HG03457 (cell line): ENCODE measurements at regions not wholly inside any gene's neighbourhood (a gene's known extent, or its start where the extent isn't known, plus 50 kb on each side); places are given as distances from the start of the nearest gene placed in this dataset.
"Not testable (repeated sequence)": the region's sequence is repeated elsewhere in the genome, so short reads cannot be mapped to it uniquely, and the experiment has no call there.

ENCODE experiments used
- ATAC-seq: cut with Tn5 transposase; IDR thresholded peaks from one replicate; pipeline ENCODE4 v1.9.1; 2021; ENCODE audit warnings: moderate number of reproducible peaks; ENCODE audit not compliant: unreplicated experiment

GRCh38 chrY:21600170-21600569, 65.5 kb downstream of the RBMY1A1 start:
- ATAC-seq = no peak

DNA sequence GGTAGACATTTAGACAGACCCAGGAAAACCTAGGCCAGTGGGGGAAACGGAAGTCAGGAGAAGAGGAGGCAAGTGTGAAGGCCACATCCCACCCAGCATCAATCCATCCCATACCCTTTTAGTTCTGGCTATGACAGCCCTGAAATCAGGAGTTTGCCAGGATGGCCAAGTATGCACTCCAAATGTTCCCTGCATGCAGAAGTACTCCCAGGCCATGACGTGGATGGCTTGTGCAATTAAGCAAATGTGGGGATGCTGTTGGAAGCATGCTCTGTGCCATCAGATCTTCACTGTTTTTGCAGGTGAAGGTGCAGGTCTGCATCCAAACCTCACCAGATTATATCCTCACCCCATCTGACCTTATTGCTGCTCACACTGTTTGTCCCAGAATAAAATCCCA, 66.8 kb downstream of the RBMY1A1 start:
- ATAC-seq = no peak

DNA sequence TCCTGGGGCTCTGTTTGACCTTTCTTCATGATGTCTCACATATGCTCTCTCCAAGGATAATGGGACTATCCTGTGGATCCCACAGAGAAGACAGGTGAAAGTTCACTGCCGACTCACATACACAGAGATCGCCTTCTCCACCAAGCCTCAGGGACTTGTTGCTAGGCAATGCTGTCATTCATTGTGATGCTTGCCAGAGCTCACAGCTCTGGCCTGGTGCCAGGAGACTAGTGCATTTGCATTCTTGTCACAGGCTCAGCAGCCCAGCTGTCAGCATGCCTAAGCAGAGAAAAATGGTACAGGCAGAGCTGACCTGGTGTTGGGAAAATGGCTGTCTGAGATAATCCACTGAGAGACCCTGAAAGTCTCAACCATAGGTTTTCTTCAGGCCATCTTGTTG, 67.9 kb downstream of the RBMY1A1 start:
- no peak for ATAC-seq

GRCh38 chrY:21636137-21636536, 101.5 kb downstream of the RBMY1A1 start:
- no peak for ATAC-seq

- no peak for ATAC-seq
These were observed 115.8 kb downstream of the RBMY1A1 start for GRCh38 chrY:21650496-21650895.

- not testable (repeated sequence) for ATAC-seq
These were observed 124.4 kb downstream of the RBMY1A1 start for GRCh38 chrY:21659057-21659456.

- peak; percentile 83 for ATAC-seq
These were observed 144.9 kb downstream of the RBMY1A1 start for GRCh38 chrY:21679590-21679989.

GRCh38 chrY:21686369-21686768, 151.7 kb downstream of the RBMY1A1 start:
- ATAC-seq = not testable (repeated sequence)

DNA sequence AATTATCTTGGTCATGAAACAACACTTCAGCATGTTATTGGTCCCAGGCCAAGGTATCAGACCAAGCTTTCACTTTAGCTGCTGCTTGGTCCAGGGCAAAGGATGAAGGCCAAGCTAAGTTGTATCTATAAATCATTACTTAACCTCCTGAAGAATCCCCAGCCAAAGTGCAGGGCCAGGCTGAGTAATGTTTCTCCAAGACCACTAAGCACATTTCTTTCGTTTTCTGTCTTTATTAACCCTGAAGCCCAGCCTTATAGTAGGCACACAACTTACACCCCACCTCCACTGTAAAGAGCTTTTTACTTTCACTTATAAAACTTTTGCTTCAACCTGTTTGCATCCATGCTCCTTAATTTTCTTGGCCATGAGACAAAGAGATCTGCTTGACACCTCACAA, 167.3 kb downstream of the RBMY1A1 start:
- ATAC-seq = not testable (repeated sequence)

DNA sequence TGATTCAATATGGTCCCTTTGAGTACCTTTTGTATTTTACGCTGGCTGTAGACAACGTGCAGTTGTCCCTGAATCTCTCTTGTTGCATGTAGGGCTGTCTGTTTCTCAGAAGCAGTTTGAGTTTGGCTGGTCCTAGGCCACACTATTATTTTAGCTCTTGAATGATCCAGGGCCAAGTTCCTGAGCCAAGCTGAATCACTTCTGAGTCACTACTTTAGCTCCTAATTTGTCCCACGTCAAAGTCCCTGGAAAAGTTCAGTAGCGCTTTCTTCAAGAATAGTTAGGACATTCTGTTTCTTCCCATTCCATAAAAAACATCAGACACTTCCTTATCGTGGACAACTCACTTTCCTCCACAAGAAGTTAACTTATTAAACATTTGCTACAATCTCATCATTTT, 168.2 kb downstream of the RBMY1A1 start:
- not testable (repeated sequence) for ATAC-seq

GRCh38 chrY:21705309-21705708, 170.6 kb downstream of the RBMY1A1 start:
- ATAC-seq = no peak

GRCh38 chrY:21706611-21707010, 171.9 kb downstream of the RBMY1A1 start:
- ATAC-seq = not testable (repeated sequence)

DNA sequence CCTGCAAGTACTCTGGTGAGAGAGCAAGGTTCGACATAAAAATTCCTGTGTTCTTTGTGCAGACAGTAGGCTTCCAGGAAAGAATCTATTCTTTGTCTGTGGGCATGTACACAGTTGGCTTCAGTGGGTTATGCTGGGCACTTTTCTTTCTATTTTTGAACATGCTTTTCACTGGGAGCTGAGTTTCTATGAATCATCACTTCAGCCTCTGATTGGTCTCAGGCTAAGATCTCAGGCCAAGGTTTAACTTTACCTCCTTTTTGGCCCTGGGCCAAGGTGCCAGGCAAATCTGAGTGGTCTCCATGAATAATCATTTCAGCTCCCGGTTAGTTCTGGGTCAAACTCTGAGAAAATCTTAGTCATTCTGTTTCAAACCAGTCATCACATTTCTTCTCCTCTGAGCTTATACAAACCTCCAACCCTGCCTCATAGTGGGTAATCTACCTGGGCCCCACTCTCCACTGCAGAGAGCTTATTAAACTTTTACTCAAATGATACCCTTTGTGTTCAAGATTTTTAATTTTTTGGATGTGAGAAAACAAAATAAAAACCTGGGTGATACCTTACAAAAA, 158.8 kb downstream of the RBMY1D start:
- ATAC-seq = not testable (repeated sequence)

- ATAC-seq = not testable (repeated sequence)
These were observed 149.3 kb downstream of the RBMY1D start for GRCh38 chrY:21744998-21745397.

DNA sequence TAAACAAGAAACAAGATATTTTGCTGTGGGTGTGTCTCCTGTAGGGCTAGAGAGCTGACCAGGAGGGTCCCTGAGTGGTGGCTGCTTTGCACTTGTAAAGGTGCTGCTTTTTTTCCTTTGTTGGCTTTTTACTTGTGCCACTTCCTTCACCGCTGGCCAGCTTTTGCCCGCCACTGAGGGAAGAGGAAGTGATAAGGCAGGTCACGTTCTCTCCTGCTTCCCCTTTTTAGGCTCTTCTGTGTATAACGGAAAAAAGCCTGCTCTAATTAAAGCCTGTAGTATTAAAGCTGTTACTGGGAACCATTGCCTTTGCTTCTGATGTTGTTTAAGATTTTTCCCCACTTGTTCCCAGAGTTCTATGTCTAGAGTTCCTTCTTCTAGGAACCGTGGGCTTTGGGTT, 134.1 kb downstream of the RBMY1D start:
- not testable (repeated sequence) for ATAC-seq

DNA sequence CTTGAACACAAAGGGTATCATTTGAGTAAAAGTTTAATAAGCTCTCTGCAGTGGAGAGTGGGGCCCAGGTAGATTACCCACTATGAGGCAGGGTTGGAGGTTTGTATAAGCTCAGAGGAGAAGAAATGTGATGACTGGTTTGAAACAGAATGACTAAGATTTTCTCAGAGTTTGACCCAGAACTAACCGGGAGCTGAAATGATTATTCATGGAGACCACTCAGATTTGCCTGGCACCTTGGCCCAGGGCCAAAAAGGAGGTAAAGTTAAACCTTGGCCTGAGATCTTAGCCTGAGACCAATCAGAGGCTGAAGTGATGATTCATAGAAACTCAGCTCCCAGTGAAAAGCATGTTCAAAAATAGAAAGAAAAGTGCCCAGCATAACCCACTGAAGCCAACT, 126.5 kb downstream of the RBMY1D start:
- not testable (repeated sequence) for ATAC-seq

- ATAC-seq = not testable (repeated sequence)
These were observed 112.0 kb downstream of the RBMY1D start for GRCh38 chrY:21782174-21782860.

- ATAC-seq = no peak
These were observed 80.7 kb downstream of the RBMY1D start for GRCh38 chrY:21813484-21814233.

- no peak for ATAC-seq
These were observed 79.8 kb downstream of the RBMY1D start for GRCh38 chrY:21814491-21814890.

DNA sequence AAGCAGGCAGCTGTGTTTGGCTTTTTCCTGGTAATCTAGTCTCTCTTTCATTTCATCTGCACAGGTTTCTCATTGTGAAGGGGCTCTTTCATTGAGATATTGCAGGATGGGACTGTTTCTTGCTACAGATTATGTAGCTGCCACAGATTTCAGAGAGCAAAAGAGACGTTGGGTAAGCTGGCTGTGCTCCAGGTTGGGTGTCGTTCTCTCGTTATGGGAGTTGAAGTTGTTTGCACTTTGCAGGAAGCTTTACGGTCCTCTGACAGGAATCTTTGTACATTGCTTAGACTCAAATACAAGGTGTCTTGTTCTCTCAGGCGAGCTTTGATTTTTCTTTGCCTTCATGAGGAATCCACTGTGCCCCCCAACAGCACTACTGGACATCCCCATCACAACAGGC, 72.4 kb downstream of the RBMY1D start:
- no peak for ATAC-seq

DNA sequence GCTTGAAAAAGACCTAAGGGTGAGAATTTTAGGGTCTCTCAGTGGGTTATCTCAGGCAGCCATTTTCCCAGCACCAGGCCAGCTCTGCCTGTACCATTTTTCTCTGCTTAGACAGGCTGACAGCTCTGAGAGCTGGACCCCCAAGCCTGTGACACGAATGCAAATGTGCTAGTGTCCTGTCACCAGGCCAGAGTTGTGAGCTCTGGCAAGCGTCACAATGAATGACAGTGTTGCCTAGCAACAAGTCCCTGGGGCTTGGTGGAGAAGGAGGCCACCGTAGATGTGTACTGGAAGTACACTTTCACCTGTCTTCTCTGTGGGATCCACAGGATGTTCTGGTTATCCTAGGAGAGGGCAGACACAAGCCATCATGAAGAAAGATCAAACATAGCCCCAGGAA, 66.7 kb downstream of the RBMY1D start:
- no peak for ATAC-seq
